ENCODE measurements at regions not wholly inside any gene's neighbourhood (a gene's known extent, or its start where the extent isn't known, plus 50 kb on each side); places are given as distances from the start of the nearest gene placed in this dataset.

DNA sequence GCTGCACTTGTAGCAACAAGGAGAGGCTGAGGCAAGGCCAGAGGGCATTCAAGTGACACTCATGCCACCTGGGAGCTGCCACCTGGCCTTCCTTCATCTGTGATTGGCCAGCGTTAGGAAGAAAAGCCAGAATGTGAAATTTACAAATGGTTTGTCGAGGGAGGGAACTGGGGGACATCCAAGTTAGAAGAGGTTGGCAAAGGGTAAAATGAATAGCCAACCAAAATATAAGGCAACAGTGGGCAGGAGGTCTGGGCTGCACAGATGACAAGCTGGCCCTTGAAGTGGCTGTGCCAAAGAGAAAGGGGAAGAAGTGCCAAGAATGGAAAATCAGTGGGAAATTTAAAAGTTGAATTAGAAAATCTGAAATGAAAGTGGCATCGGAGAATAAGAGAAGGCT lies 221.4 kb downstream of the C11orf91 start:
- no peaks in the 10 kb centered on the region for H3K36me3 ChIP-seq (ENCODE audit: insufficient read depth, low read length)
- no peak overlapping the region for H3K4me3 ChIP-seq (ENCODE audit: low read depth, low read length, poor library complexity, severe bottlenecking)
- no peak for DNase-seq (ENCODE audit: low spot score)
- POLR2A ChIA-PET = interaction anchor here (0.6 to 6.9 kb wide), 17 partner anchors 8 to 100 kb away, joined by 3 to 49 read pairs (median 4); no protein-coding TSS in a partner anchor
- H3K79me2 ChIP-seq (ENCODE audit: insufficient read depth, low read depth, low read length) = peaks cover 98% of the 10 kb centered on the region
- no TSS peak for BruUV-seq (replicated peaks)
- H3K9me2 ChIP-seq (ENCODE audit: insufficient read depth, low read length) = no peaks in the 10 kb centered on the region
- TF ChIP-seq EZH2phosphoT487 (IDR thresholded peaks at IDR 0.05; ENCODE audit: borderline replicate concordance, low read depth, low read length) = no peak
- TF ChIP-seq, protein P1, sequence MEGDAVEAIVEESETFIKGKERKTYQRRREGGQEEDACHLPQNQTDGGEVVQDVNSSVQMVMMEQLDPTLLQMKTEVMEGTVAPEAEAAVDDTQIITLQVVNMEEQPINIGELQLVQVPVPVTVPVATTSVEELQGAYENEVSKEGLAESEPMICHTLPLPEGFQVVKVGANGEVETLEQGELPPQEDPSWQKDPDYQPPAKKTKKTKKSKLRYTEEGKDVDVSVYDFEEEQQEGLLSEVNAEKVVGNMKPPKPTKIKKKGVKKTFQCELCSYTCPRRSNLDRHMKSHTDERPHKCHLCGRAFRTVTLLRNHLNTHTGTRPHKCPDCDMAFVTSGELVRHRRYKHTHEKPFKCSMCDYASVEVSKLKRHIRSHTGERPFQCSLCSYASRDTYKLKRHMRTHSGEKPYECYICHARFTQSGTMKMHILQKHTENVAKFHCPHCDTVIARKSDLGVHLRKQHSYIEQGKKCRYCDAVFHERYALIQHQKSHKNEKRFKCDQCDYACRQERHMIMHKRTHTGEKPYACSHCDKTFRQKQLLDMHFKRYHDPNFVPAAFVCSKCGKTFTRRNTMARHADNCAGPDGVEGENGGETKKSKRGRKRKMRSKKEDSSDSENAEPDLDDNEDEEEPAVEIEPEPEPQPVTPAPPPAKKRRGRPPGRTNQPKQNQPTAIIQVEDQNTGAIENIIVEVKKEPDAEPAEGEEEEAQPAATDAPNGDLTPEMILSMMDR (conservative IDR thresholded peaks at IDR 0.05; ENCODE audit: low read length) = no peak
- no peaks in the 10 kb centered on the region for H4K20me1 ChIP-seq (ENCODE audit: insufficient read depth, low read length)
- H2AFZ ChIP-seq (ENCODE audit: low read length) = no peak overlapping the region
- intact Hi-C loops (cut with micrococcal nuclease; ENCODE audit: unreplicated experiment) = loop anchor here (2.0 to 5.0 kb wide), 4 partner anchors 62 to 222 kb away; partner anchors contain the start of gene HIPK3
- H3K27ac ChIP-seq (ENCODE audit: low read depth, low read length, poor library complexity, severe bottlenecking) = peak overlapping the region; percentile 81
- CTCF ChIA-PET (ENCODE audit: unreplicated experiment) = no interaction called here
- H3K4me1 ChIP-seq (ENCODE audit: insufficient read depth, low read length, poor library complexity, severe bottlenecking) = peaks cover 84% of the 10 kb centered on the region
- peak overlapping the region; percentile 84 for H3K4me2 ChIP-seq (ENCODE audit: low read length)
- H3K9me3 ChIP-seq (ENCODE audit: low read length) = no peaks in the 10 kb centered on the region

DNA sequence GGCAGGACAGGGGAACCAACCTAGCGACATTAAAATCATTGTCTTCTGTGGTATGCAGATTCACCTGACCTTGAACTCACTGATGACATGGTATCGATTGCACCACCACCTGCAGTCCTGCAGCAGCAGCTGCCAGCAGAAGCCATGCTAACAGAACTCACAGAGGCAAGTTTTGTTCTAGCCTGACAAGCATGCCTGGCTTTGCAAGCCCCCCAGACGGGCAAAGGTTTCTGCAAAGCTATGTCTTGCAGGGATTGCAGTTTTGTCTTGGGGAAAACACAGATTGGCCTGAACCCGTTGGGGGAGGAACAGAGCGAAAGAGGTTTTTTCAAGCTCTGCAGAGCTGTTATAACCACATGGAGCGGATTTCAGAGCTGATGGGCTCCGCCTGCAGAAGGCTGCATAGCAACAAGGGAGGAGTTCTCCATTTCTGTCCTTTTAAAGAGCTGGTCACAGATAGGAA lies 221.0 kb downstream of the HIPK3 start:
- CTCF ChIA-PET (ENCODE audit: unreplicated experiment) = no interaction called here
- Histone ChIP-seq H2AFZ (ENCODE audit: low read length) (no peak overlapping the region; the same call in 1 of the 2 replicates), H3K4me3 (ENCODE audit: low read depth, low read length, poor library complexity, severe bottlenecking) (peak overlapping the region; percentile 43), H3K79me2 (ENCODE audit: insufficient read depth, low read depth, low read length) (peaks cover 99% of the 10 kb centered on the region), H3K9me2 (ENCODE audit: insufficient read depth, low read length) (no peaks in the 10 kb centered on the region), H3K4me1 (ENCODE audit: insufficient read depth, low read length, poor library complexity, severe bottlenecking) (peaks cover 95% of the 10 kb centered on the region), H3K4me2 (ENCODE audit: low read length) (peak overlapping the region; percentile 84), H3K27ac (ENCODE audit: low read depth, low read length, poor library complexity, severe bottlenecking) (peak overlapping the region; percentile 81), H3K36me3 (ENCODE audit: insufficient read depth, low read length) (no peaks in the 10 kb centered on the region), H3K9me3 (ENCODE audit: low read length) (no peaks in the 10 kb centered on the region), H4K20me1 (ENCODE audit: insufficient read depth, low read length) (no peaks in the 10 kb centered on the region)
- BruUV-seq (replicated peaks) = no TSS peak
- intact Hi-C loops (cut with micrococcal nuclease; ENCODE audit: unreplicated experiment) = loop anchor here (2.0 to 5.0 kb wide), 4 partner anchors 63 to 221 kb away; partner anchors contain the start of gene HIPK3
- TF ChIP-seq EZH2phosphoT487 (IDR thresholded peaks at IDR 0.05; ENCODE audit: borderline replicate concordance, low read depth, low read length) = no peak
- TF ChIP-seq, protein P1 (conservative IDR thresholded peaks at IDR 0.05; ENCODE audit: low read length) = no peak
- peak; percentile 87 for DNase-seq (ENCODE audit: low spot score)
- POLR2A ChIA-PET = interaction anchor here (0.6 to 6.9 kb wide), 12 partner anchors 15 to 95 kb away, joined by 3 to 49 read pairs (median 4); no protein-coding TSS in a partner anchor

DNA sequence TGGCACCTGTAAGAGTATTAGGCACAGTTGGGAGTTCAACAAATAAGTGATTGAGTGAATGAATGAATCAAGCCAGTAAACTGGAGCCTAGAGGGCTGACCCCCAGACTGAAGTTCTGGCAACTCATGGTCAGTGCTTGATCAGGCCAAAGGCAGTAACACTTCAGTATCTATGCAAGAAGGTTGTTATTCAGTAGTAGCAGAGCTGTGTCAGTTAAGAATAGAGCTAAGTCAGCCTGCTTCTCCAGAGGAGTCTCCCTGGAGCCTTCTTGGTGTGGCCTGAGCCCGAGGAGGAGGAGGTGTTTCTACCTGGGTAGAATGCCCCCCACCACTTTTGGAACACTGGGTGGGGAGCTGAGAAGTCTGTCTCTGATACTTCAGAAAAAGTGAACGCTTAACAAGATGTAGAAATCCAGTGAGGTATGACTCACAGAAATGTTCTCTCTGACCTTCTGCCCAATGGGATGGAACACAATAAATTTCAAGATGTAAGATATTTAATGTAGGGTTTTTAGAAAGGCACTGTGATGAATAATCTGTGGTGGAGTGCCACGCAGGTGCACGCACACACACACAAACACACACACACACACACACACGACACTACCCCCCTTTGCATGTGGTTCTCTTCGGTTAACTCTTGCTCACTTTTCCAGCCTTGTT lies 219.9 kb downstream of the HIPK3 start:
- Histone ChIP-seq H3K27ac (ENCODE audit: low read depth, low read length, poor library complexity, severe bottlenecking) (peak overlapping the region; percentile 81), H3K4me1 (ENCODE audit: insufficient read depth, low read length, poor library complexity, severe bottlenecking) (peaks cover 100% of the 10 kb centered on the region), H3K9me2 (ENCODE audit: insufficient read depth, low read length) (no peaks in the 10 kb centered on the region), H3K36me3 (ENCODE audit: insufficient read depth, low read length) (no peaks in the 10 kb centered on the region), H2AFZ (ENCODE audit: low read length) (no peak overlapping the region; the same call in 1 of the 2 replicates), H3K79me2 (ENCODE audit: insufficient read depth, low read depth, low read length) (peaks cover 99% of the 10 kb centered on the region), H3K4me2 (ENCODE audit: low read length) (peak overlapping the region; percentile 84), H3K4me3 (ENCODE audit: low read depth, low read length, poor library complexity, severe bottlenecking) (peak overlapping the region; percentile 43), H4K20me1 (ENCODE audit: insufficient read depth, low read length) (no peaks in the 10 kb centered on the region), H3K9me3 (ENCODE audit: low read length) (no peaks in the 10 kb centered on the region)
- TF ChIP-seq EZH2phosphoT487 (IDR thresholded peaks at IDR 0.05; ENCODE audit: borderline replicate concordance, low read depth, low read length) = no peak
- BruUV-seq (replicated peaks) = no TSS peak
- intact Hi-C loops (cut with micrococcal nuclease; ENCODE audit: unreplicated experiment) = loop anchor here (5.0 kb wide), 2 partner anchors 70 to 220 kb away; partner anchors contain the start of gene HIPK3
- ChIA-PET CTCF (ENCODE audit: unreplicated experiment) (interaction anchor here (1.7 kb wide), 1 partner anchor 88 kb away, joined by 6 read pairs; no protein-coding TSS in a partner anchor), POLR2A (interaction anchor here (0.7 to 6.9 kb wide), 12 partner anchors 10 to 94 kb away, joined by 3 to 49 read pairs (median 6); no protein-coding TSS in a partner anchor)
- no peak for DNase-seq (ENCODE audit: low spot score)

All from OCI-LY7 (cell line).